DND-41 (cell line): ENCODE measurements at regions not wholly inside any gene's neighbourhood (a gene's known extent, or its start where the extent isn't known, plus 50 kb on each side); places are given as distances from the start of the nearest gene placed in this dataset.

Experiments
- EZH2 ChIP-seq: IDR thresholded peaks from 3 replicates; pipeline ENCODE4 v1.6.1; 2012; ENCODE audit warnings: borderline replicate concordance, low read depth, mild to moderate bottlenecking, moderate library complexity, low read length, inconsistent platforms; ENCODE audit not compliant: severe bottlenecking
- TF ChIP-seq, protein P1 (sequence below): IDR thresholded peaks from 2 replicates; pipeline ENCODE4 v1.5.1; 2012; ENCODE audit warnings: borderline replicate concordance, low read length, moderate library complexity, mild to moderate bottlenecking; ENCODE audit not compliant: poor library complexity, severe bottlenecking; ENCODE audit errors: extremely low read depth

DNA sequence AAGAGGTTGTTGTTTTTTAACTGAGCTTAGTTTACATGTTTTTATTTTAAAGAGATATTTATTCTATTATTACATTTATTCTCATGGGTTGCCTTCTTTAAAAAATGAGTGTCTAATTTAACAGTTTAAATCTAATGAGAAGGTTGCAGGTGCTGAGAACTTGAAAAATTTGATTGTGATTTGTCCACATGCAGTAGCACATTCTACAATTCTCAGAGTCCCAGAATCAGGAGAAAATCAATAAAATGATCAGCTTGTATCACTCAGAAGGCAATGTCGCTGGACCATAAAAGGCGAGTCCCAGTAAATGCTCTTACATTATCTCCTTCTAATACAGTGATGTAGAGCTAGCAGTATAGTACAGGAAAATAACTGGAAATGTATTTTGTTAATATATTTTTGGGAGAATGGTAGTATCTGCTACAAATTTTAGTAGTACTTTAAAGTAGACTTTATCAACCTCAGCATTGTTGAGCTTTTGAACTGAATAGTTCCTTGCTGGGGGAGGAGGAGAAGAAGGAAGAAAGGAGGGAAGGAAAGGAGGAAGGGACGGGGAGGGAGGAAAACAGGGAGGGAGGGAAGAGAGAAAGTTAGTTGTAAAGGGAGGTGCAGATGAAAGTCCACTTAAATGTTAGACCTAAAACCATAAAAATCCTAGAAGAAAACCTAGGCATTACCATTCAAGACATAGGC is 458.0 kb downstream of the DOK5 start:
- TF ChIP-seq, protein P1, sequence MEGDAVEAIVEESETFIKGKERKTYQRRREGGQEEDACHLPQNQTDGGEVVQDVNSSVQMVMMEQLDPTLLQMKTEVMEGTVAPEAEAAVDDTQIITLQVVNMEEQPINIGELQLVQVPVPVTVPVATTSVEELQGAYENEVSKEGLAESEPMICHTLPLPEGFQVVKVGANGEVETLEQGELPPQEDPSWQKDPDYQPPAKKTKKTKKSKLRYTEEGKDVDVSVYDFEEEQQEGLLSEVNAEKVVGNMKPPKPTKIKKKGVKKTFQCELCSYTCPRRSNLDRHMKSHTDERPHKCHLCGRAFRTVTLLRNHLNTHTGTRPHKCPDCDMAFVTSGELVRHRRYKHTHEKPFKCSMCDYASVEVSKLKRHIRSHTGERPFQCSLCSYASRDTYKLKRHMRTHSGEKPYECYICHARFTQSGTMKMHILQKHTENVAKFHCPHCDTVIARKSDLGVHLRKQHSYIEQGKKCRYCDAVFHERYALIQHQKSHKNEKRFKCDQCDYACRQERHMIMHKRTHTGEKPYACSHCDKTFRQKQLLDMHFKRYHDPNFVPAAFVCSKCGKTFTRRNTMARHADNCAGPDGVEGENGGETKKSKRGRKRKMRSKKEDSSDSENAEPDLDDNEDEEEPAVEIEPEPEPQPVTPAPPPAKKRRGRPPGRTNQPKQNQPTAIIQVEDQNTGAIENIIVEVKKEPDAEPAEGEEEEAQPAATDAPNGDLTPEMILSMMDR: no peak
- no peak for TF ChIP-seq EZH2
